ENCODE measurements at regions not wholly inside any gene's neighbourhood (a gene's known extent, or its start where the extent isn't known, plus 50 kb on each side); places are given as distances from the start of the nearest gene placed in this dataset.
"Not testable (repeated sequence)": the region's sequence is repeated elsewhere in the genome, so short reads cannot be mapped to it uniquely, and the experiment has no call there.

DNA sequence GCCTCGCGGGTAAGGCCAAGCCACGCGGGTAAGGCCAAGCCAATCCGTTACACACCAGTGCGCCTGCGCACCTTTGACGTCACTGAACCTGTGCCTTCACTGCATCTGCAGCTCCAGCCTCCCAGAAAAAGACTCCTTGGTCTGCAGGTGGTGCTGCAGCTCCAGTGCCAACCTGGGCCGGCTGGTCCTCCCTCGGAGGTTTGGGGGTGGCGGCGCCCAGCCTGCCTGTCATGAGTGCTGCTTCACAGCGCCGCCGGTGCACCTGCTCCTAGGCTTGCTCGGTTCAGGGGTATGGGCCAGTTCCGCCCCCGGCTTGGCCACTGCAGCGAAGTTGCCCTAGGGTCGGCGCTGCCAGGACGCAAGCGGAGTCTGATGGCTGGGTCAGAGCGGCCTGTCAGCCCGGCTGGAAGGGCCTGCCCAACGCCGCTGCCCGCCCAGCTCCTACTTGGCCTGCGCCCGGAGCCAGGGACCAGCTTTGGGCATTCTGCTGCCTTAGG, 146.6 kb downstream of the USP22 start:
- DNase-seq (ENCODE audit: low read depth in 2 of 2, low spot score in 1 of 2): no peak

DNA sequence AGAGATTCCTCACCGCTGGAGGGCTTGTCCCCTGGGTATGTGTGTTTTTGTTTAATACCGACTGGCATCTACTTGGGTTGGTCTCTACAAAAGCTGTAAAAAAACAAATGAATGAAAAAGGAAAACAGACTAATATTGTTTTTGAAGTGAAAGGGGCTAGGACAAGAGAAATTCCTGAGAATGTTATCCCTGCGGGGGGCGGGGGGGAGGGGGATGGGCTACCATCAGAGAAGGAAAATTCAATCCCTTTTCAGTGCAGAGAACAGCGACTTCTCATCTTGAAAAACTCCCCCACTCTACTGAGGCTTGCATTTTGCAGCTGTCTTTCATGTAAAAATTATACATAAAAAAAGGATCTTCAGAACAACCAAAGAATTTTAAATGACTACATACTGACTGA, 144.1 kb downstream of the USP22 start:
- DNase-seq (ENCODE audit: low read depth in 2 of 2, low spot score in 1 of 2): not testable (repeated sequence)

DNA sequence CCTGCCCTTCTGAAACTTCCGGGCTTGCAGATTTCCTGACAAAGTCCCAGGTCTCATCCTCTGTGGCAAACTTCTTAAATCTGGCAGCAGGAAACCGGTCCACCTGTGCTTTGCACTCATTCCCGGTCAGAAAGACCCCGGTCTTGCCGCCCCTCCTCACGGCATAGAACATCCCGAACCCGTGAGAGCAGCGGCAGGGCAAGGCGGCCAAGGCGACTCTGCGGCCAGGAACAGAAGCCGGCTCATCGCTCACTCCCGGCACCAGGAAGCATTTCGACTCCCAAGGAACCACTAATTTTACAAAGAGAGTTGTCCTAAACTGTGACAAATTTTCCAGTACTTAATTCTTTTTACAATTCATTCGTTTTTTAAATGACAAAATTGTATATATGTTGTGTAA, 140.3 kb downstream of the USP22 start:
- DNase-seq (ENCODE audit: low read depth in 2 of 2, low spot score in 1 of 2): not testable (repeated sequence)

DNA sequence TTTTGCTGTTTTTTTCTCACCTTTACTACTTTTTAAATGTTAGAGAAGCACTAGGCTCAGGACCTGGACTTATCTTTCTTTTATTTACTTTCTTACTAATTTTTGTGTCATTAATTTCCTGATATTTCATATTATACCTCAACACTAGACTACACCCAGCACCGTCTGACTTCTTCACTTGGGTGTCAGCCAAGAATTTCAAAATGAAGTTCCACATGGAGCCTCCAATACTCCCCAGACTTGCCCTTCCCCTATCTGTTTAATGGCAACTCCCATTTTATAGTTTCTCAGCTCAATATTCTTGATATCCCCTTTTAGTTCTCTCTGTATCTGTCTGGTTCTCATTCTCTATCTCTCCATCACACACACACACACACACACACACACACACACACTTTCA, 139.3 kb downstream of the USP22 start:
- DNase-seq (ENCODE audit: low read depth in 2 of 2, low spot score in 1 of 2): not testable (repeated sequence)

DNA sequence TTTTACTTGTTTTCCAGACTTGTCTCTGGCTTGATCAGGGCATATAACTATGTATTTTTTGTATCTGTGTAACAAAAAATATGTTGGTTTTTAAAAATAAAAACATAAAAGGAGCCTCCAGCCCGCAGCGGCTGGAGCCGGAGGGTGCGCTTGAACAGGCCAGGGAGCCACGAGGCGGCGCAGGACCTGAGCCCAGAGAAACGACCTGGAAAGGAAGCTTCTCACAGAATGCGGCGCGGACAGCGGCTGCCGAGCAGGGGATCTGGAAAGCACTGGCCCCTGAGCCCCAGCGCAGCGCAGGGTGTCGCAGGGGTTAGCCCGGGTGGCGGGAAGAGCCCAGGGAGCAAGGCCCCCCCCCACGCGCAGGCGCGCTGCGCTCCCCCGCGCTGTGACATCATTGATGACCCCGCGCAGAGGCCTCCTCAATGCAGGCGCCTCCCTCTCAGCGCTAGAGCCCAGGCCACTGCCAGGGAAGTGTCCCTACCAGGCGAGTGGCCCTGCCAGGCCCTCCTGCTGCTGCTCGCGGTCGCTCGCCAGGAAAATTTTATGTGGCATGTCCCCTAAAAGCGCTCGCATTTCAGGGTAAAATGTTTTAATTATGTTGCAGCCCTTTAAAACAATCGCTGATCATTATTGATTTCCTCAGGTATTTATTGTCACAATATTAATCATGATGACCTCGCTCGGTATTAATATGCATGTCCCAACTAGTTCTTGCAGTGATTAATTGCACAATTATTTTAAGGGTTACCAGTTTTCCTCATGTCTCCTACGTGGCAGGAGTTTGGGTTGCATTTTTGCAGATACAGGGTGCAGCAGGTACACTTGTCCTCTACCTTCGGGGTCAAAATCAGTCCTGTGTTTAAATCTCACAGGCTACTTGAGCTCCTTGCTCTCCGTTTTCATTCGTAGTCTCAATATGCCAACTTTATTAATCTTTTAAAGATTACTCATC, 134.2 kb downstream of the USP22 start:
- DNase-seq (ENCODE audit: low read depth in 2 of 2, low spot score in 1 of 2): peak; percentile 23 to 49

DNA sequence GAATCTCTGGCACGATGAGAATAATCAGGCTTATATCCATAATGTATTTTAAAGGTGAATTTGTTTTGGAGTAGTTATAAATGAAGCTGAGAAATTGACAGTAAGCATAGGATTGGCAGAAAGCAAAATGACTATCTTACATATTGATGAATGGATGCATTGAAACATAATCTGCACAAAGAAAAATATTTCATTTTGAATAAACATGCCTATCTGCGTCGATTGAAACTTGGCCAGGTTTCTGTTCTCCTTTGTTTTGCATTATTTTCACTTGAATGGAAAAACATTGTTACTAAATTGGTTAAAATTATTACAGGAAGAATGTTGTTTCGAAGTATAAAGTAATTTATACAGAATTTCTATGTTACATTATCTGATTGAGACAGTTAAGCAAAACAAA, 128.2 kb downstream of the USP22 start:
- no peak for DNase-seq (ENCODE audit: low read depth in 2 of 2, low spot score in 1 of 2)

DNA sequence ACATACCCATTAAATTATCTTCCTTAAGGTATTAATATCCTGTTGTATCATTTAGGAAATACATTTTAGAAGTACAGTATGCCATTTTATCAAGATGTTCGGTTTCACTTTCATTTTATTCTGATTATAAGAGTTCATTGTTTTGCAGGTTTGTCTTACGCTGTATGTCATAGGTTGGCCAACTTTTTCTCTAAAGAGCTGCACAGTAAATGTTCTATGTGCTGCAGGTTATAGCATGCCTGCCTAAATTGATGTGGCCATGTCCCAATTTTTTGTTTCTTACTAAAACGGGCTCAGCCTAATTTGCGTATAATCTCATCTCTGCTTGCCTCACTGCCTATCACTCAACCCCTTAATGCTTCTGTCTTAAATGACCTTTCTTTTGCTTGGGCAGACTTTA, 126.4 kb downstream of the USP22 start:
- DNase-seq (ENCODE audit: low read depth in 2 of 2, low spot score in 1 of 2): no peak

DNA sequence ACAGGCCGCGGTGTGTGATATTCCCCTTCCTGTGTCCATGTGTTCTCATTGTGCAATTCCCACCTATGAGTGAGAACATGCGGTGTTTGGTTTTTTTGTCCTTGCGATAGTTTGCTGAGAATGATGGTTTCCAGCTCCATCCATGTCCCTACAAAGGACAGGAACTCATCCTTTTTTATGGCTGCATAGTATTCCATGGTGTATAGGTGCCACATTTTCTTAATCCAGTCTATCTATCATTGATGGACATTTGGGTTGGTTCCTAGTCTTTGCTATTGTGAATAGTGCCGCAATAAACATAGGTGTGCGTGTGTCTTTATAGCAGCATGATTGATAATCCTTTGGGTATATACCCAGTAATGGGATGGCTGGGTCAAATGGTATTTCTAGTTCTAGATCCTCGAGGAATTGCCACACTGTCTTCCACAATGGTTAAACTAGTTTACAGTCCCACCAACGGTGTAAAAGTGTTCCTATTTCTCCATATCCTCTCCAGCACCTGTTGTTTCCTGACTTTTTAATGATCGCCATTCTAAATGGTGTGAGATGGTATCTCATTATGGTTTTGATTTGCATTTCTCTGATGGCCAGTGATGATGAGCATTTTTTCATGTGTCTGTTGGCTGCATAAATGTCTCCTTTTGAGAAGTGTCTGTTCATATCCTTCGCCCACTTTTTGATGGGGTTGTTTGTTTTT, 125.1 kb downstream of the USP22 start:
- DNase-seq (ENCODE audit: low read depth in 2 of 2, low spot score in 1 of 2): not testable (repeated sequence)

DNA sequence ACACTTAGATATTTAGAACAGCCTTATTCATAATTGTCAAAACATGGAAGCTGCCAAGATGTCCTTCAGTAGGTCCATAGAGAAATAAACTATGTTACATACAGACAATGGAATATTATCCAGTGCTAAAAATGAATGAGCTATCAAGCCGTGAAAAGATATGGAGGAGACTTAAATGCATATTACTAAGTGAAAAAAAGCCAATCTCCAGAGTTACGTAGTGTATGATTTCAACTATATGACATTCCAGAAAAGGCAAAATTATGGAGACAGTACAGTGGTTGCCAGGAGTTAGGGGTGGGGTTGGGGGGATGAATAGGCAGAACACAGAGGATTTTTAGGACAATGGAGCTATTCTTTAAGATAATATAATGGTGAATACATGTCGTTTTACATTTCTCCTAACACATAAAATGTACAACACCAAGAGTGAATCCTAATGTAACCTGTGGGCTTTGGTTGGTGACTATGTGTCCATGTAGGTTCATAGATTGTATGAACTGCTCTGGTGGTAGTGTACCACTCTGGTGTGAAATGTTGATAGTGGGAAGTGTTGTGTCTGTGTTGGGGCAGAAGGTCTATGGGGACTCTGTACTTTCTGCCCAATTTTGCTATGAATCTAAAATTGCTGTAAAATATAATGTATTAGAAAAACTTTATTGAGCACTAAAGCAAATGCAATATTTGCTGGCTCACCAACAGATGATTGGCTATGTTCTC, 122.6 kb downstream of the USP22 start:
- DNase-seq (ENCODE audit: low read depth in 2 of 2, low spot score in 1 of 2): no peak

DNA sequence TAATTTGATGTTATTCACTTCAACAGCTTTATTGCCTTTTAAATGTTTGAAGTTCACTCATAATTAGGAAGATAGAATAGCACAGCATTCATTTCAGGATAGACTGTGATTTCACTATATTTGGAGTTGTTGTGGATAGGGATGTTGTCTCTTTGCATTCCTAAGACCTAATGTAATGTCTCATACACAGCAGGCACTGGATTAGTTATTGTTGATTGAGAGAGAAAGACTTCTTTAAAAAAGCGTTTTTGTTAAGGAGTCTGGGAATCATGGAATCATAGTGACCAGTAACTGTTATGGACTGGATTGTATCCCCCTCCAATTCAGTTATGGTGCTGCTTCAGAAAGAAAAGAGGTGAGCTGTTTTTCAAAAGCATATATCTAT, 122.0 kb downstream of the USP22 start:
- DNase-seq (ENCODE audit: low read depth in 2 of 2, low spot score in 1 of 2): no peak

DNA sequence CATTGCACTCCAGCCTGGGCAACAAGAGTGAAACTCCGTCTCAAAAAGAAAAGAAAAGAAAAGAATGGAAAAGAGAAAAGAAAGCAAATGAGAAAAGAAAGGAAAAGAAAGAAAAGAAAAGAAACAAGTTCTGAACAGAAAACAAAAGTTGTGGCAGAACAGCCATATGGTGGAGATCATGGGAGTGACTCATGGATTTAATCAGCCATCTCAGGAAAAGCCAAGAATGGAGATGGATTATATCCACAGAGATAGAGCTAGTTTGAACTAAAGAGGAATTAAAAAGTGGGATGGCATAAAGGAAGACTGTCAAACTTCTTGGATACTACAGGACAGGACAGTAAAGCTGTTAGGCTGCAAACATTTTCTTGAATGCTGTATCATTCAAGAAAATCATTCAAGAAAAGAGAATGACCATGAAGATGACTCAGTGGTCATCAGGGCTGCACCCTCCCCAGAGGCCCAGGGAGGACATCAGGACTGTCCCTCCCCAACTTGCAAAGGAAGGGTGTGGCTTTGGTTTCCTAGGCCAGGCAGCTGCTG, 120.6 kb downstream of the USP22 start:
- no peak for DNase-seq (ENCODE audit: low read depth in 2 of 2, low spot score in 1 of 2)

DNA sequence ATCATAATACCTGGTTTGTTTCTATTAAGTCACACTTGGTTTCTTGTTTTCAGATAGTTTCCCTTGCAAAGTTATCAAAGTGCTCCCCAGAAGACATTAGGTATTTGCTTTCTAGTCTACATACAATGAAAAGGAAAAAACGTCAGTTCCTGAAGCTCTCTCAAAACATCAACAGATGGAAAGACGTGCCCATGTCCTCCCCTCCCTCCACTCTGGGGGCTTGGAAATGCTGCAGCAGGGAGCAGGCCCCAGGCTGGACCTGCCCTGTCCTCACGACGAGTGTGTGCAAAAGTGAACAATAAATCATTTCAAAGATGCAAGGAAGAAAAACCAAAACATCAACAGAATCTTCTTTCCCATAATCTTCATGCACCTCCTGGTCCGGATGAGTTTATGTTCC, 118.5 kb downstream of the USP22 start:
- no peak for DNase-seq (ENCODE audit: low read depth in 2 of 2, low spot score in 1 of 2)

DNA sequence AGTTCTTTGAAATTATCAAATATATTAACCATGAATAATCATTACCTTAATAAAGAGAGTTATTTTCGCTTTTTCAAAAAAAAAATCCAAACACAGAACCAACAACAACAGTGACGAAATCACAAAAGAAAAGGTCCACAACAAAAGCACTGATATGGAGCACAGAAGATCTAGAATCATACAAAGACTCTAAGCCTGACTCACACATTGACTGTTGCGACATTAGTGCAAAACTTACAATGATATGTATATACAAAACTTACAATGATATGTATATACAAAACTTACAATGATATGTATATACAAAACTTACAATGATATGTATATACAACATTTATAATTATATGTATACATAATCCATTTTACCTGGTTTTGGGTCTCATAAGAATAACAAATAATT, 117.7 kb downstream of the USP22 start:
- DNase-seq (ENCODE audit: low read depth in 2 of 2, low spot score in 1 of 2): no peak

DNA sequence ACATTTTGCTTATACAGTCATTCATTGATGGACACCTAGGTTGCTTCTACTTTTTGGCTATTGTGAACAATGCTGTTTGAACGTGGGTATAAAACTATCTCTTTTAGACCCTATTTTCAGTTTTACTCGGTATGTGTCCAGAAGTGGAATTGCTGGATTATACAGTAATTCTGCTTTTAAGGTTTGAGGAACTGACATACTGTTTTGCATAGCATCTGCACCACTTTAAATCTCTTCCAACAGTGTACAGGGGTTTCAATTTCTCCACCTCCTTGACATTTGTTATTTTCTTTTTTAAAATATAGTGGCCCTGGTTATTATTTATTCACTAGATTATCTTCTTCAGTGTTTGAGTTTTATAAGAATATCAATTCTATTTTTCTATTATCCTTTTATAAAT, 116.9 kb downstream of the USP22 start:
- DNase-seq (ENCODE audit: low read depth in 2 of 2, low spot score in 1 of 2): no peak

DNA sequence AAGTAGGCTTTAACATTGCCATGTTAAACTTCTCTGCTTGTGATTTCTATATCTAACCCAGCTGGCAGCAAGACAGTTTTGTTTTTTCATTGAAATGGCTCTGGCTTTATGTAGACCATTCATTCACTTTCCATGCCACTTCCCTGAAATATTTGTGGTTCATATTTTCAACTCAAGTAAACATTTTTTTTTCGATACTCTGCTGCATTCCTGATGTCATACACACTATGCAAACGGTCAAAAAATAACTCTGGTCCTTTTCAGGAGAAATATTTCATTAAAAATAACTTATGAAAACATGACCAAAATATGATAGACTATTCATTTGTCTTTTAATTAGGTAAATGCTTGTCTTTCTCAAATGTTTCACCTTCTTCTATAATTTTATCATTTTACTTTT, 116.3 kb downstream of the USP22 start:
- no peak for DNase-seq (ENCODE audit: low read depth in 2 of 2, low spot score in 1 of 2)

DNA sequence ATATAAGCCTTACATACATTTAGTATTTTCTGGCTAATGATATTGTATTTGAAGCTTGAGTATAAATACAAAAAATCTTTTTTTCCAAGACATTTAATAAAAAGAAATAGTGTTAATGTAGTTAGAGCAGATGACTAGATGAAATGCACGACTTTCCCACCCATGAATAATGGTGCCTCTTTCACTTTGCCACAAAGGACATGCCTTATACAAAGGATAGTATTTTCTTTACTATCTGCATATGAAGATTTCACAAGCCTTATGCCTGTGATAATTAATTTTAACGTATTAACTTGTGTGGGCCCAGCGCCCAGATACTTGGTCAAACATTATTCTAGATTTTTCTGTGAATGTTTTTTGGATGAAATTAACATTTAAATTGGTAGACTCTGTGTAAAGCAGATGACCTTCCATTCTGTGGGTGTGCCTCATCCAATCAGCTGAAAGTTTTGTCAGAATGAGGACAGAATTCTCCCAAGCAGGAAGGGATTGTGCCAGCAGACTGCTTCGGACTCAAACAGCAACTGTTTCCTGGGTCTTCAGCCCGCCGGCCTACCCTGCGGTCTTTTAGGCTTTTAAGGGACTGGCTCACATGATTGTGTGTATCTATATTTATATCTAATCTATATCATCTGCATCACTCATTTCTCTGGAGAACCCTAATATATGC, 115.4 kb downstream of the USP22 start:
- no peak for DNase-seq (ENCODE audit: low read depth in 2 of 2, low spot score in 1 of 2)

DNA sequence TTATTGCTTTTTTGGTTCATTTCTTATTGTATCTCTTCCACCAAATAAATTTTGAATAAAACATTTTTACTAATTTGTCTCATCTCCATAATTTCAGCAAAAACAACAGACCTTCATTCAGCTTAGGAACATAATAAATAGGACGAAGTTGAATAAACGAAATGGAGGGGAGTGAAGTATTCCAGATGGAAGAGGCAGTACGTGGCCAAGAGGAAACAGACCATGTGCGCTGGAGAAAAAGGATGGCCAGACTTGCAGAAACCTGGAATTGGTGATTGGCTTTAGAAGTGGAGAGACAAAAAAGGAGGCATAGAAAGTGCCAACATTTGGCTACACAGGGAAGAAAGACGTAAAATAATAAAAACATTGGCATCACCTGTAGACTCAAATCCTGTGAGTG, 113.5 kb downstream of the USP22 start:
- no peak for DNase-seq (ENCODE audit: low read depth in 2 of 2, low spot score in 1 of 2)

DNA sequence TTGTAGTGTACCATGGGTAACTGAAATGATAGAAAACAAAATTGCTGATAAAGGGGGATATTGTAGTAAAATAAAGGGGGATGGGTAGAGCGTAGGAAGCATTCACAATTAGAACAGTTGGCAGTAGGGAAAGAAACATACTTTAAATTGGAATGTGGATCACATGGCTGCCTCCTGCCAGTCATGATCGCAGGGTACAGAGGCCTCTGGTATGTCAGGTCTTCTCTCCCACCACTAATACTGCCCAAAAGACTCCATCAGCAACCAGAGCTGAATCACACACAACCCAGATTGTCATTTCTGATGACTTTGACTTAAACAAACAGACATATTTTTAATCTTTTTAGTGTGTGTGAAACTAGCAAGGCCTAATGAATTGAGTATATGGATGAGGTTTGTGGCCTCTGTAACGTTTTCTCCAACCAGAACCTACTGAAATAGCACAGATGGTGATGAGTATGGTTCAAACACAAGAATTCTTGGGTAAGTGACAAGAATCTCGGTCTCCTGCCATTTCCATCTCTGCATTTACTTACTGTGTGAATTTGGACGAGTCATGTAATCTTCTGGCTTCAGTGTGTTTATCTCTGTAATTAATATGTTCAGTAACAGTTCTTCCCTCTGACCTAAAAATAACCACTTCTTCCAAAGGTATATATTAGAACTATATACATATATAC, 112.6 kb downstream of the USP22 start:
- no peak for DNase-seq (ENCODE audit: low read depth in 2 of 2, low spot score in 1 of 2)

DNA sequence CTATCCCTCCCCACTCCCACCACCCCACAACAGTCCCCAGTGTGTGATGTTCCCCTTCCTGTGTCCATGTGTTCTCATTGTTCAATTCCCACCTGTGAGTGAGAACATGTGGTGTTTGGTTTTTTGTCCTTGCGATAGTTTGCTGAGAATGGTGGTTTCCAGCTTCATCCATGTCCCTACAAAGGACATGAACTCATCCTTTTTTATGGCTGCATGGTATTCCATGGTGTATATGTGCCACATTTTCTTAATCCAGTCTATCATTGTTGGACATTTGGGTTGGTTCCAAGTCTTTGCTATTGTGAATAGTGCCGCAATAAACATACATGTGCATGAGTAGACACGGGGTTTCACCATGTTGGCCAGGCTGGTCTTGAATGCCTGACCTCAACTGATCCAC, 109.8 kb downstream of the USP22 start:
- DNase-seq (ENCODE audit: low read depth in 2 of 2, low spot score in 1 of 2): not testable (repeated sequence)

DNA sequence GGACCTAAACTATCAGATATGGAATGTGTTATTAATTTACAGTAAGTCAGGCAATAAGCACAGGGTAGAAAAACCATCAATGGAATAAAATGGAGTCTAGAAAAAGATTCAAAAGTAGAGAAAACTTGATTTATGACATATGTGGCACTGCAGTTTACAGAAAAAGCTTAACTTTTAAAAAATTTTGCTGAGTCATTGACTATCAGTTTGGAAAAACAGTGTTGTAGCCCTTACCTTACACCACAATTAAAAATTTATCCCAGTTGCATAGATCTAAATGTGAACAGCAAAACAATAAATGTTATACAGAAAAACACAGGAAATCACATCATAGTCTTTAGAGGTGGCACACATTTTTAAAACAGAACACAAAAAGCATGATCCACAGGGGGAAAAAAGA, 108.5 kb downstream of the USP22 start:
- DNase-seq (ENCODE audit: low read depth in 2 of 2, low spot score in 1 of 2): no peak
